H1 (cell line): ENCODE measurements at regions not wholly inside any gene's neighbourhood (a gene's known extent, or its start where the extent isn't known, plus 50 kb on each side); places are given as distances from the start of the nearest gene placed in this dataset.

Experiments used
- CTCF ChIA-PET: fragments of 300-600 bp; sonication (Branson Sonifier 250); formaldehyde crosslinking; loops from one replicate; lab custom pipeline; 2021; ENCODE audit not compliant: partially characterized antibody; lab: Charles Lee
- POLR2A ChIA-PET: fragments of 300-600 bp; sonication (Branson Sonifier 250); formaldehyde crosslinking; loops from one replicate; lab custom pipeline; 2021; ENCODE audit warnings: inconsistent platforms; ENCODE audit not compliant: partially characterized antibody; lab: Charles Lee
- DNase-seq, 2 experiments: peaks; one replicate each; pipeline versions ENCODE4 v3.0.0 to v3.0.0-alpha.2; 2010 to 2022; ENCODE audit warnings: low spot score in 2 of 2, low read depth in 1 of 2, mixed read lengths in 1 of 2
- FAIRE-seq: peaks from 2 replicates; lab custom pipeline; 2011; peaks lifted over from hg19 to GRCh38; lab: Jason Lieb, UNC
- H2AFZ ChIP-seq: 2 replicates; pipeline ENCODE4 v1.8.1; 2012; ENCODE audit warnings: low read length, inconsistent platforms
- H2AK5ac ChIP-seq: 2 replicates; pipeline ENCODE4 v1.6.1; 2013; ENCODE audit warnings: low read depth, low read length
- H2BK120ac ChIP-seq: replicated peaks from 2 replicates; pipeline ENCODE3; 2013; ENCODE audit warnings: low read depth, low read length, inconsistent platforms
- H2BK12ac ChIP-seq: 2 replicates; pipeline ENCODE4 v1.6.1; 2013; ENCODE audit warnings: low read depth, low read length
- H2BK15ac ChIP-seq: 2 replicates; pipeline ENCODE4 v1.6.1; 2013; ENCODE audit warnings: low read length
- H2BK20ac ChIP-seq: 2 replicates; pipeline ENCODE4 v1.6.1; 2013; ENCODE audit warnings: low read length
- H2BK5ac ChIP-seq: 2 replicates; pipeline ENCODE4 v1.6.1; 2013; ENCODE audit warnings: low read depth, low read length
- H3K14ac ChIP-seq: 2 replicates; pipeline ENCODE4 v1.6.1; 2013; ENCODE audit warnings: inconsistent platforms; ENCODE audit not compliant: insufficient read length
- H3K18ac ChIP-seq: 2 replicates; pipeline ENCODE4 v1.6.1; 2013; ENCODE audit warnings: low read length; ENCODE audit errors: extremely low read depth
- H3K23ac ChIP-seq: 2 replicates; pipeline ENCODE4 v1.6.1; 2013; ENCODE audit warnings: inconsistent platforms; ENCODE audit not compliant: insufficient read length
- H3K23me2 ChIP-seq: 2 replicates; pipeline ENCODE4 v1.6.1; 2013; ENCODE audit warnings: low read depth, low read length
- H3K27ac ChIP-seq: 2 replicates; pipeline ENCODE4 v1.6.1; 2011; ENCODE audit warnings: low read depth, low read length, inconsistent platforms
- H3K27me3 ChIP-seq, 4 experiments: replicated peaks in 1 of 4; 1 replicate in 1 of 4; 2 replicates in 3 of 4; pipeline versions ENCODE4 v1.6.1 to v1.8.1; 2011 to 2013; ENCODE audit warnings: low read length in 3 of 4, mild to moderate bottlenecking in 3 of 4, inconsistent platforms in 2 of 4, mixed read lengths in 2 of 4, moderate library complexity in 1 of 4; ENCODE audit not compliant: control insufficient read depth in 3 of 4, insufficient read depth in 3 of 4; ENCODE audit errors: extremely low read depth in 1 of 4
- H3K36me3 ChIP-seq, 4 experiments: 2 replicates each; pipeline versions ENCODE4 v1.6.1 to v1.8.1; 2011 to 2013; ENCODE audit warnings: mild to moderate bottlenecking in 4 of 4, low read length in 3 of 4, moderate library complexity in 2 of 4, control low read depth in 1 of 4, inconsistent platforms in 1 of 4; ENCODE audit not compliant: insufficient read depth in 4 of 4, control insufficient read depth in 2 of 4
- H3K4ac ChIP-seq: replicated peaks from 2 replicates; pipeline ENCODE3; 2013; ENCODE audit warnings: low read length, low read depth, mixed read lengths, inconsistent platforms; ENCODE audit not compliant: insufficient read length
- H3K4me1 ChIP-seq, 4 experiments: replicated peaks in 1 of 4; 1 replicate in 1 of 4; 2 replicates in 3 of 4; pipeline versions ENCODE4 v1.6.1 to v1.8.1; 2011 to 2013; ENCODE audit warnings: low read length in 3 of 4, inconsistent platforms in 2 of 4, mixed read lengths in 1 of 4; ENCODE audit not compliant: insufficient read depth in 4 of 4, control insufficient read depth in 3 of 4
- H3K4me2 ChIP-seq, 2 experiments: 2 replicates each; pipeline versions ENCODE4 v1.6.1 to v1.8.1; 2011 to 2013; ENCODE audit warnings: low read depth in 2 of 2, low read length in 2 of 2, control low read depth in 1 of 2, inconsistent platforms in 1 of 2, mild to moderate bottlenecking in 1 of 2; ENCODE audit not compliant: insufficient read depth in 1 of 2
- H3K4me3 ChIP-seq, 4 experiments: fragments of 200-600, 300-600 bp in 1 of 4; sonication (generic), shearing (Covaris generic), sonication (Bioruptor Twin) in 1 of 4; 2 replicates each; pipeline versions ENCODE4 v1.5.1 to v1.8.1; 2011 to 2016; ENCODE audit warnings: low read length in 4 of 4, low read depth in 3 of 4, control low read depth in 2 of 4, inconsistent platforms in 2 of 4, mild to moderate bottlenecking in 2 of 4, mixed read lengths in 1 of 4, moderate library complexity in 1 of 4; ENCODE audit not compliant: insufficient read depth in 2 of 4; ENCODE audit errors: extremely low read depth in 1 of 4
- H3K56ac ChIP-seq: replicated peaks from 2 replicates; pipeline ENCODE3; 2013; ENCODE audit warnings: low read depth, mild to moderate bottlenecking, mixed read lengths, low read length, inconsistent platforms; ENCODE audit not compliant: insufficient read length
- H3K79me1 ChIP-seq: 2 replicates; pipeline ENCODE4 v1.6.1; 2013; ENCODE audit warnings: low read depth, low read length, control low read depth
- H3K79me2 ChIP-seq, 2 experiments: 2 replicates each; pipeline versions ENCODE4 v1.6.1 to v1.8.1; 2012 to 2013; ENCODE audit warnings: low read length in 2 of 2, mild to moderate bottlenecking in 2 of 2, inconsistent platforms in 1 of 2; ENCODE audit not compliant: insufficient read depth in 2 of 2, control insufficient read depth in 1 of 2
- H3K9ac ChIP-seq, 4 experiments: replicated peaks in 1 of 4; 1 replicate in 1 of 4; 2 replicates in 3 of 4; pipeline versions ENCODE4 v1.6.1 to v1.8.1; 2011 to 2013; ENCODE audit warnings: low read depth in 3 of 4, low read length in 3 of 4, control low read depth in 2 of 4, mild to moderate bottlenecking in 2 of 4, moderate library complexity in 2 of 4, inconsistent platforms in 1 of 4; ENCODE audit errors: extremely low read depth in 1 of 4
- H3K9me3 ChIP-seq, 2 experiments: 2 replicates each; pipeline versions ENCODE4 v1.6.1 to v1.8.1; 2012 to 2013; ENCODE audit warnings: mild to moderate bottlenecking in 2 of 2, moderate library complexity in 2 of 2, control low read depth in 1 of 2, inconsistent platforms in 1 of 2, low read depth in 1 of 2, low read length in 1 of 2, mixed read lengths in 1 of 2; ENCODE audit not compliant: insufficient read depth in 2 of 2
- H4K20me1 ChIP-seq, 2 experiments: replicated peaks in 1 of 2; 2 replicates each; pipeline versions ENCODE3 to v1.8.1; 2011 to 2013; ENCODE audit warnings: inconsistent platforms in 2 of 2, low read length in 2 of 2, mild to moderate bottlenecking in 1 of 2; ENCODE audit not compliant: insufficient read depth in 2 of 2, control insufficient read depth in 1 of 2
- H4K5ac ChIP-seq: 2 replicates; pipeline ENCODE4 v1.6.1; 2013; ENCODE audit warnings: low read length, low read depth, mixed read lengths, inconsistent platforms; ENCODE audit not compliant: insufficient read length
- H4K8ac ChIP-seq: 2 replicates; pipeline ENCODE4 v1.8.0; 2013; ENCODE audit warnings: mild to moderate bottlenecking, moderate library complexity, low read length, inconsistent platforms; ENCODE audit not compliant: insufficient read depth; ENCODE audit errors: extremely low read depth
- H4K91ac ChIP-seq: replicated peaks from 2 replicates; pipeline ENCODE3; 2013; ENCODE audit warnings: low read length, mixed read lengths, inconsistent platforms; ENCODE audit not compliant: insufficient read length
- CEBPB ChIP-seq: IDR thresholded peaks from 2 replicates; pipeline ENCODE4 v1.6.1; 2012; ENCODE audit warnings: low read depth, low read length
- SAP30 ChIP-seq: fragments of 300-600 bp; sonication (generic); IDR thresholded peaks from 2 replicates; pipeline ENCODE4 v1.7.1; 2012; ENCODE audit warnings: low read length, moderate library complexity, mild to moderate bottlenecking, inconsistent platforms; ENCODE audit not compliant: insufficient read depth, insufficient replicate concordance
- WGBS, 2 experiments: shearing (Covaris generic) in 1 of 2; methylation state at CpG; one replicate each; pipeline versions ENCODE4 v1.1.6 to v1.1.7; 2013 to 2015; ENCODE audit warnings: low lambda C conversion rate in 2 of 2, mixed read lengths in 2 of 2, inconsistent platforms in 1 of 2, low coverage in 1 of 2, missing lambda C conversion rate in 1 of 2; ENCODE audit not compliant: insufficient replicate concordance in 2 of 2, insufficient coverage in 1 of 2, insufficient read length in 1 of 2; ENCODE audit errors: extremely low coverage in 1 of 2, missing lambda C conversion rate in 1 of 2; 5-methylcytosine and 5-hydroxymethylcytosine counted together

GRCh38 chr3:16825617-16826204 is 59.0 kb upstream of the PLCL2 start:
- 89% methylated on average over 5 of the region's 5 CpGs; no CpG with 5 or more reads in 1 of the 2 experiments for WGBS, 2 experiments
- Histone ChIP-seq H3K36me3 (no peaks in the 10 kb centered on the region), H3K4me1 (peaks cover 0 to 2% (median 2%) of the 10 kb centered on the region in 4 experiments; a peak in 1 of 7 replicates), H3K56ac (no peak overlapping the region), H3K23me2 (no peaks in the 10 kb centered on the region), H2BK120ac (no peak overlapping the region), H4K91ac (no peak overlapping the region), H3K4ac (no peak overlapping the region), H4K5ac (no peak overlapping the region), H3K27me3 (no peaks in the 10 kb centered on the region), H2AK5ac (no peak overlapping the region), H3K9ac (no peak overlapping the region), H4K20me1 (no peaks in the 10 kb centered on the region), H2BK20ac (no peak overlapping the region), H3K4me2 (no peak overlapping the region), H4K8ac (no peak overlapping the region), H3K79me2 (no peaks in the 10 kb centered on the region), H3K18ac (no peak overlapping the region), H2AFZ (no peak overlapping the region), H3K79me1 (no peaks in the 10 kb centered on the region), H3K27ac (no peak overlapping the region), H2BK15ac (no peak overlapping the region), H2BK5ac (no peak overlapping the region), H3K14ac (no peak overlapping the region), H3K9me3 (no peaks in the 10 kb centered on the region), H3K23ac (no peak overlapping the region), H3K4me3 (no peak overlapping the region)
- DNase-seq (no peak), FAIRE-seq (no peak)
- ChIA-PET POLR2A (no interaction called here), CTCF (interaction anchor here (0.9 to 1.2 kb wide), 3 partner anchors 13 to 58 kb away, joined by 3 to 4 read pairs (median 3); no protein-coding TSS in a partner anchor)
- no peak for TF ChIP-seq CEBPB
- no peak for TF ChIP-seq SAP30
- TF ChIP-seq, all 59 proteins: peak for 0
- H2BK12ac ChIP-seq = no peak overlapping the region
